PC-3 (cell line): ENCODE measurements at regions not wholly inside any gene's neighbourhood (a gene's known extent, or its start where the extent isn't known, plus 50 kb on each side); places are given as distances from the start of the nearest gene placed in this dataset.

Experiments
- CTCF ChIP-seq: fragments of 300-600 bp; sonication (generic); conservative IDR thresholded peaks from 2 replicates; pipeline ENCODE4 v1.5.1; 2017; ENCODE audit warnings: antibody characterized with exemption, low read depth, mild to moderate bottlenecking, low read length
- EZH2 ChIP-seq: fragments of 300-600 bp; sonication (generic); IDR thresholded peaks from one replicate; pipeline ENCODE4 v1.6.1; 2017; ENCODE audit warnings: antibody characterized with exemption, mild to moderate bottlenecking, low read length; ENCODE audit not compliant: unreplicated experiment

GRCh38 chr9:3161912-3162311 lies 318.0 kb upstream of the PUM3 start:
- TF ChIP-seq CTCF (no peak), EZH2 (no peak)
